GM21619 (cell line): ENCODE measurements at regions not wholly inside any gene's neighbourhood (a gene's known extent, or its start where the extent isn't known, plus 50 kb on each side); places are given as distances from the start of the nearest gene placed in this dataset.

ENCODE experiments used
- ATAC-seq: cut with Tn5 transposase; IDR thresholded peaks from one replicate; pipeline ENCODE4 v1.9.1; 2021; ENCODE audit not compliant: unreplicated experiment

- no peak for ATAC-seq
Measured at GRCh38 chr4:19727141-19727540, 524.6 kb upstream of the SLIT2 start.

- ATAC-seq = no peak
Measured at GRCh38 chr4:19725130-19725529, 526.6 kb upstream of the SLIT2 start.

GRCh38 chr4:19722404-19722803, 529.3 kb upstream of the SLIT2 start:
- ATAC-seq = no peak

DNA sequence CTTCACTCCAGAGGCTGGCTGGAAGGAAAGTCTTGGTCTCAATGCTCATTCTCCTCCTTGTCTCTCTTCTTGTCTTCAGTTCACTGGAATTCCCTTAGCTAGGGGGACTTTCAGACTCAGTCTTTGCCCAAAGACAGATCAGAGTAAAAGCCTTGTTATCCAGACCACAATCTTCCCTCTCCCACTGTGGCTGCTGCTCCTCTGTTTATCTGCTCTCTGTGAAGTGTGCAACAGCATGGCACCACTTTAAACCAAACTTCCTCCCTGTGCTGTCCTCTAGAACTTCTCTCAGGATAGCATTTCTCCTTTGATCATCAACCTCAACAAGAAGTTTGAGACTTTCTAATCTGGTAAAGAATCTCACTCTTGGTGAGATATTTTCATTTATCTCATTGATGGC, 530.1 kb upstream of the SLIT2 start:
- ATAC-seq = no peak

GRCh38 chr4:19720610-19721009, 531.1 kb upstream of the SLIT2 start:
- no peak for ATAC-seq

DNA sequence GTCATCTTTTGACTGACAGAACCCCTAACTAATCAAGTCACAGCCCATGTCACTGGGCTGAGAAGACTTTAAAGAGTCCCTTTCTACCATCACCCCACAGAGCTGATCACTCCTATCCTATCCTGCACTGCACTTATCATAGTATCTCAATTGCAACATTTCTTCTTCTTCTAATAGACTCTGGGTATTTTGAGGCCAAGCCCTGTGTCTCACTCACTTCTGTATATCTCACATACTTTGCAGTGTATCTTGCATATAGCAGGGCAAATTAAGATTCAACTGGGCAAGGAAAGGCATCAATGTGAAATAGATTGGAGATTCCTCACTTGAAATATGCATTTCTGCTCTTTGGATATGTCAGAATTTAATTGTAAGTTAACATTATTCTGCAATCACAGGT, 531.5 kb upstream of the SLIT2 start:
- no peak for ATAC-seq

DNA sequence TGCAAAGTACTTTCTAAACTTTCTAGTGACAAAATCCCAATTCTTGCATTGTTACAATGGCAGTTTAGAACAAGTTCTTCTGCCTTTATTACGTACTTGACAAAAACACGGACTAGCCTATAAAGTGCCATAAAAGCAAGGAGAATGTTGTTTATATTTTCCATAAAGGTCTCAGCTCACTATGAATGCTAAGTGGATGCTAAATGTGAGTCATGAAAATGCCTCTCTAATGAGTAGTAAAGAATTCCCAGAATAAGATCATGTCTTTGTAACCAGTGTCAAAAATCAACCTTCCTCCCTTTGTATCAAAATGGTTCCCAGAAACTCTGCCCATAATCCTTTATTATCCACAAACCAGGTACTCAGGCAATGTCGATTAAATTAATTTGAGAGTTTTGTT, 539.8 kb upstream of the SLIT2 start:
- no peak for ATAC-seq

GRCh38 chr4:19707876-19708275, 543.8 kb upstream of the SLIT2 start:
- ATAC-seq = no peak

- no peak for ATAC-seq
Measured at GRCh38 chr4:19703391-19703790, 548.3 kb upstream of the SLIT2 start.

DNA sequence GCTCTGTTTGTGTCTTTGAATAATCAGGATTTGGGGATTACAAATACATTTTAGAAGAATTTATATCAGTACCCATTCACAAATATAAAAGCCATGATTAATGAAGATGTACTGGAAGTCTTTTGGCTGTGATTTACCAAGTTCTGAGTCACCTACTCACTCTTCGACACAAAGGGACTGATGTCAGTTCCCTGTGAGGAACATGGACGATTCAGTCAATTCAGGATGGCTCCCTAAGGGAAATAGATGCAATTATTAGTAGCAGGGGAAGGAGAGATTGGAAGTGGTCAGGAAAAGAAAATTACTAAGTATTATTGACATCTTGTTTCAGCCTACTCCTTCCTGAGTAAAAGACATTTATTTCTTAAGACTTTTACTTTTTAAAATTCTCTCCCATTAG, 550.7 kb upstream of the SLIT2 start:
- no peak for ATAC-seq

- ATAC-seq = no peak
Measured at GRCh38 chr4:19698961-19699360, 552.7 kb upstream of the SLIT2 start.

DNA sequence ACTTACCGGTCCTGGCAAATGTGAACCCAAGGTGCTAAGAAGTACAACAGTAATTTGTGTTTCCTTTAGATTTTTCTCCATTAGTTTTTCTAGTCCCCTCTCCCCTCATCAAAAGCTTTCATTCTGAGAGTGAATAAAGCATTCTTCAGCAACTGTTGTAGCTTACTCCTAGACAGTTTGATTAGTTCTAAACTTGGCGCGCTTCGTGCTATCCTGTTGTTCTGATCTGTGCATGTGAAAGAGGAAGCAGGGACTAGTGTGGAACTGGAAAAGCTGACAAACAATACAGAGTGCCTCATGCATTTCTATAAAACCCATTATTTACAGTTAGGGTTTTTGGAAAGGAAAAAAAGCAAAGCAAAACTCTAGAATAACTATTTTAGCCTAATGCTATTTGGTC, 556.9 kb upstream of the SLIT2 start:
- ATAC-seq = no peak

- ATAC-seq = no peak
Measured at GRCh38 chr4:19693936-19694570, 557.7 kb upstream of the SLIT2 start.

GRCh38 chr4:19689511-19689910, 562.2 kb upstream of the SLIT2 start:
- ATAC-seq = no peak

GRCh38 chr4:19686456-19686855, 565.2 kb upstream of the SLIT2 start:
- no peak for ATAC-seq

- no peak for ATAC-seq
Measured at GRCh38 chr4:19684084-19684483, 567.6 kb upstream of the SLIT2 start.

DNA sequence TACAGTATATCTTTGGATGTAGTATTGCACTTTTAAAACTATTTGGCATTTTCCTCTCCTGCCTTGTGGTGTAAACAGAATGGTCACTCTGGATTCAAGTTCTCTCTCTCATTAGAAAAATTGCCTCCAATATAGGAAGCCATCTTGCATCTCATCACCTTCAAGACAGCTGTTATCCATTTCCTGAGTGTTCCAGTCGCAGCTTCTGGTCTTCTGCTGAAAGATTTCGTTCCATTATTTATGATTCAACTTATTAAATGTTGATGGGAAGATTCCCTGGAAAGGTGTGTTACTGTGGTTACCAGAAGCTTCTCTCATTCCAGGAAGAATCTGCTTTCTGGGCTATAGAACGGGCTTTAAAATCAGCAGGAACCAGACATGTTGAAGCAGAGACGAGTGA, 568.3 kb upstream of the SLIT2 start:
- no peak for ATAC-seq

- ATAC-seq = no peak
Measured at GRCh38 chr4:19677211-19677610, 574.5 kb upstream of the SLIT2 start.

GRCh38 chr4:19675172-19675811, 576.4 kb upstream of the SLIT2 start:
- ATAC-seq = no peak

DNA sequence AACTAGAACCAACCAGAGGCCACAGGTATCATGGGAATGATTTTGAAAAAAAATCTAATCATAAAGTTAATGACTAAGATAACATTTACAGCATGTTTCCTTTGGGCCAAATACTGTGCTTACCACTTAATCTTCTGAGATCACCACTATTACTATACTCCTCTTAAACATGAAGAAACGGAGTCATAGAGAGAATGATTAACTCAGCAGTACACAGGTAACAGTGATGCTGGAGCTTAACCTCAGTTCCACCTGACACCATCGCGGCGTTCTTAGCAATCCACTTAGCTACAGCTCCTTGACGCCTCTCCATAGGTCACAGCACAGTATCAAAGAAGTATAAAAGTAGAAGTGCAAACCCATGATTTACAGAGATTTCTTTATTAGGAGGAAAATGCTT, 592.6 kb upstream of the SLIT2 start:
- no peak for ATAC-seq

GRCh38 chr4:19657856-19658255, 593.8 kb upstream of the SLIT2 start:
- ATAC-seq = no peak

DNA sequence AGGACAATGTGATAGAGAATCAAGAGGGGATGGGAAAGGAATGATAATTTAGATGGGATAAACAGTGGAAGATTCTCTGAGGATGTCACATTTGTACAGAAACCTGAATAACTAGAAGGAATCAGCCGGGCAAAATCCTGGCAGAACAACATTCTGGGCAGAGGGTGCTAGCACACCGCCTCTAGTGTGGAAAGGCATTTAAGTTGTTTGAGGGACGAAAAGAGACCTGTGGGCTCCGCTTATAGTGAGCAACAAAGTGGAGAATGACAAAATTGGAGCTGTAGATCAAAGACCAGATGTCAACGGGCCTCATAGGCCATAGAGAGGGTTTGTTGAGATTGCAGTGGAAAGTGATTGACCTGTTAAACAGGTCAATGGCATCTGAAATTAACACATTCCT, 596.0 kb upstream of the SLIT2 start:
- no peak for ATAC-seq
